Thyroid gland (tissue), 4 donors: ENCODE measurements at regions not wholly inside any gene's neighbourhood (a gene's known extent, or its start where the extent isn't known, plus 50 kb on each side); places are given as distances from the start of the nearest gene placed in this dataset.
A peak's percentile ranks its signal among the peaks of the same experiment; 100 is the strongest.

Source experiments
- CTCF ChIP-seq, 6 experiments: fragments of 200-600 bp in 3 of 6; fragments of 450-650 bp in 3 of 6; sonication (generic) in 3 of 6; IDR thresholded peaks; one replicate each; pipeline ENCODE4 v1.5.1; 2016 to 2019; ENCODE audit warnings: antibody characterized with exemption in 6 of 6, mild to moderate bottlenecking in 2 of 6, inconsistent platforms in 1 of 6, moderate library complexity in 1 of 6
- POLR2A ChIP-seq, 2 donors: fragments of 450-650 bp; IDR thresholded peaks; one replicate each; pipeline ENCODE4 v1.6.1; 2017; ENCODE audit warnings: antibody characterized with exemption in 2 of 2, mild to moderate bottlenecking in 2 of 2, moderate library complexity in 1 of 2

- TF ChIP-seq CTCF (IDR thresholded peaks at IDR 0.05) (peak in 1 of 6 experiments; percentile 2), POLR2A (IDR thresholded peaks at IDR 0.05) (peak in 1 of 2 donors; percentile 49)
Measured at GRCh38 chr7:148940702-148941597, 56.9 kb upstream of the EZH2 start.
